Muscle layer of colon (tissue), 2 donors: ENCODE measurements at regions not wholly inside any gene's neighbourhood (a gene's known extent, or its start where the extent isn't known, plus 50 kb on each side); places are given as distances from the start of the nearest gene placed in this dataset.
A peak's percentile ranks its signal among the peaks of the same experiment; 100 is the strongest.

Source experiments
- H3K27ac ChIP-seq: one replicate; pipeline ENCODE4 v1.7.0; 2013; ENCODE audit warnings: low read depth, mild to moderate bottlenecking, low read length, moderate library complexity
- H3K27me3 ChIP-seq, 2 donors: one replicate each; pipeline ENCODE4 v1.7.0; 2013; ENCODE audit warnings: low read length in 2 of 2, mild to moderate bottlenecking in 2 of 2; ENCODE audit not compliant: insufficient read depth in 2 of 2, control insufficient read depth in 1 of 2
- H3K36me3 ChIP-seq: one replicate; pipeline ENCODE4 v1.7.0; 2013; ENCODE audit warnings: mild to moderate bottlenecking, low read length; ENCODE audit not compliant: insufficient read depth
- H3K4me1 ChIP-seq: one replicate; pipeline ENCODE4 v1.7.0; 2013; ENCODE audit warnings: mild to moderate bottlenecking, low read length; ENCODE audit not compliant: insufficient read depth
- H3K4me3 ChIP-seq, 2 donors: one replicate each; pipeline ENCODE4 v1.7.0; 2013; ENCODE audit warnings: low read length in 2 of 2, low read depth in 1 of 2, mild to moderate bottlenecking in 1 of 2, moderate library complexity in 1 of 2
- H3K9ac ChIP-seq: one replicate; pipeline ENCODE4 v1.7.0; 2013; ENCODE audit warnings: low read length
- H3K9me3 ChIP-seq: one replicate; pipeline ENCODE4 v1.7.0; 2013; ENCODE audit warnings: mild to moderate bottlenecking, low read length
- donor health status: abdominal sarcoma.
- donor health status: Adenocarcinoma of cecum.

GRCh38 chr2:41703123-41703522 lies 344.7 kb upstream of the PKDCC start:
- H3K36me3 ChIP-seq: no peaks in the 10 kb centered on the region
- H3K9me3 ChIP-seq: no peaks in the 10 kb centered on the region
- H3K27ac ChIP-seq: no peak overlapping the region
- no peaks in the 10 kb centered on the region for H3K27me3 ChIP-seq
- no peak overlapping the region for H3K4me3 ChIP-seq
- peaks cover 11% of the 10 kb centered on the region for H3K4me1 ChIP-seq
- no peak overlapping the region for H3K9ac ChIP-seq

GRCh38 chr2:41705634-41706033 lies 342.2 kb upstream of the PKDCC start:
- no peaks in the 10 kb centered on the region for H3K36me3 ChIP-seq
- no peak overlapping the region for H3K4me3 ChIP-seq
- no peak overlapping the region for H3K27ac ChIP-seq
- no peaks in the 10 kb centered on the region for H3K9me3 ChIP-seq
- no peak overlapping the region for H3K9ac ChIP-seq
- H3K4me1 ChIP-seq: no peaks in the 10 kb centered on the region
- no peaks in the 10 kb centered on the region for H3K27me3 ChIP-seq

GRCh38 chr2:41706286-41706685 lies 341.5 kb upstream of the PKDCC start:
- Histone ChIP-seq H3K9ac (no peak overlapping the region), H3K27ac (no peak overlapping the region), H3K36me3 (no peaks in the 10 kb centered on the region), H3K27me3 (no peaks in the 10 kb centered on the region), H3K4me1 (no peaks in the 10 kb centered on the region), H3K4me3 (no peak overlapping the region), H3K9me3 (no peaks in the 10 kb centered on the region)

- Histone ChIP-seq H3K27me3 (no peaks in the 10 kb centered on the region), H3K9ac (no peak overlapping the region), H3K9me3 (no peaks in the 10 kb centered on the region), H3K4me3 (no peak overlapping the region), H3K36me3 (no peaks in the 10 kb centered on the region), H3K4me1 (no peaks in the 10 kb centered on the region), H3K27ac (no peak overlapping the region)
Measured at GRCh38 chr2:41707790-41708451, 339.9 kb upstream of the PKDCC start.

DNA sequence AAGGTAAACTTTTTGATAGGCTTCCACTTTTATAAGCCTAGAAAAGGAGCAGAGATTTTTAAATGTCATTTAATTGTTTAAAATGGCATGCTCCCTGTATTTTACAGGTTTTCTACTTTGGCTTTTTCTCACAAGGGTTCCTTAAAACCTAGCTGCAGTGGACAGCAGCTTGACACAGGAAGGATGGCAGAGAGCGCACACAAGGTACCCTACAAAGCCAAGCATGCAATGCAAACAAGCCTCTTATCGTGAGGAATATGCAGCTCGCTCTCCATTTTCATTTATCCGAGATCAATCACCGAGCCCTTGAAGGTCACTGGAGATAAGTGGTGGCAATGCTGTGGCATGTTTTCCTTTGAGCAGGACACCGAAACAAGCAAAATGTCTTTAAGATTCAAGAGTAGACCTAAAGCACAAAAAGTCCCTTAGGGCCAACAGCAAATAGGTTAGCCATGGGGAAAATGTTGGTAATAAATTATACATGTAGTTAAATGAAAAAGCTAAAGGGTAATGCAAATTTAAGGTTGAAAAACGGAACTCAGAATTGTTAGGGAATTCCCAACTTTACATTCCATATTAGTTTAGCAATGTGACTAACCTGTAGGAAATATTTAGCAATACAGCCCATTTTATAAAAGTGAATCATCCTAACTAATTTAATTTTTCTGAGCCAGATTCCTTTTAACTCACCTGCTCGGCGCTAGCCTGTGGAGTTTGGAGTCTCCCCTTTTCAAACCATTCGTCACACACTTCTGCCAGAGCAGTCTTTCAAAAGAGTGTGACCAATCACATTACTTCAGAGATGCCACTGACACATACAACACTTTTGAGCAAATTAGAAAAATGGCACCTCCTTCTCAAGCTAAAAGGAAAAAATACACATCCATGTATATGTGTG lies 337.9 kb upstream of the PKDCC start:
- H3K27ac ChIP-seq: no peak overlapping the region
- H3K4me1 ChIP-seq: no peaks in the 10 kb centered on the region
- H3K4me3 ChIP-seq: no peak overlapping the region
- H3K9me3 ChIP-seq: no peaks in the 10 kb centered on the region
- no peak overlapping the region for H3K9ac ChIP-seq
- no peaks in the 10 kb centered on the region for H3K36me3 ChIP-seq
- no peaks in the 10 kb centered on the region for H3K27me3 ChIP-seq

- no peak overlapping the region for H3K27ac ChIP-seq
- no peak overlapping the region for H3K4me3 ChIP-seq
- no peak overlapping the region for H3K9ac ChIP-seq
Measured at GRCh38 chr2:41710944-41711343, 336.9 kb upstream of the PKDCC start.

GRCh38 chr2:41711736-41712135 lies 336.1 kb upstream of the PKDCC start:
- Histone ChIP-seq H3K9ac (no peak overlapping the region), H3K4me3 (no peak overlapping the region), H3K9me3 (no peaks in the 10 kb centered on the region), H3K27me3 (no peaks in the 10 kb centered on the region), H3K36me3 (no peaks in the 10 kb centered on the region), H3K4me1 (no peaks in the 10 kb centered on the region), H3K27ac (no peak overlapping the region)

More at GRCh38 chr2:41710944-41711343, 336.9 kb upstream of the PKDCC start:
- no peaks in the 10 kb centered on the region for H3K27me3 ChIP-seq
- no peaks in the 10 kb centered on the region for H3K4me1 ChIP-seq
- no peaks in the 10 kb centered on the region for H3K36me3 ChIP-seq
- H3K9me3 ChIP-seq: no peaks in the 10 kb centered on the region

DNA sequence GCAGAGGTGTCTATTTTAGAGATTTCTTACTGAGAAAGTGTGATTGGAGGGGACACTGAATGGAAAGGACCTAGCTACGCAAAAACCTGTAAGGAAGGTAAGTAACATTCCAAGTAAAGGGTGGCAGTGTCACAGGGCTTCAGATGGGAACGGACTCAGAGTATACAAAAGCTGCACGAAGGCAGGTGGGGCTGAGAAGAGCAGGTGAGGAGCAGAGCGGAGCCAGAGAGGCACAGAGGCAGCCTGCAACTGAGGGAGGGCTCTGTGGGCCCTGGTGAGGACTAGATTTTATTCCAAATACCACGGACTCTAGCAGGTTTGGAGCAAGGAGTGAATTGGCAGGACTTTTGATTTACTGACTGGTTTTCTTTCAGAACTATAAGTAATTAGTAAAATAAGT lies 331.3 kb upstream of the PKDCC start:
- H3K27me3 ChIP-seq: no peaks in the 10 kb centered on the region
- H3K27ac ChIP-seq: no peak overlapping the region
- H3K9me3 ChIP-seq: no peaks in the 10 kb centered on the region
- no peaks in the 10 kb centered on the region for H3K36me3 ChIP-seq
- H3K4me1 ChIP-seq: no peaks in the 10 kb centered on the region
- H3K9ac ChIP-seq: no peak overlapping the region
- H3K4me3 ChIP-seq: no peak overlapping the region

DNA sequence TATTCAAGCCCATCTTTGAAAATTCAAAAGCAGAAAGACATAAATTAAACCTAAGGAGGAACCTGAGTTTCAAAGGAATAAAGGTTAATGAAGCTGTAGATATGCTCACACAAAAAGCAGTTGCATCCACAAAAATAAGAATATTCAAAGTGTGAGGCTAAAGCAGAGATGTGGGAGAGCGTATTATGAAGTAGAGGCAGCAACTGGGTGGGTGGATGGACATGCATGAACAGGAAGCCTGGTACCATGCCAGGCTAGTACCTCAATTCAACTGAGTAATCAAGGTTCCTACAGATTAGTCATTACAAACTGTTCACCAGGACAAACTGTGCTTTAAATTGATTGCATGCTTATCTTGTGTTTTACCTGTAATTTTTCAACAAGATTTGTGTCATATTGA lies 330.0 kb upstream of the PKDCC start:
- Histone ChIP-seq H3K4me1 (no peaks in the 10 kb centered on the region), H3K27me3 (no peaks in the 10 kb centered on the region), H3K27ac (no peak overlapping the region), H3K4me3 (no peak overlapping the region), H3K9ac (no peak overlapping the region), H3K9me3 (no peaks in the 10 kb centered on the region), H3K36me3 (no peaks in the 10 kb centered on the region)

DNA sequence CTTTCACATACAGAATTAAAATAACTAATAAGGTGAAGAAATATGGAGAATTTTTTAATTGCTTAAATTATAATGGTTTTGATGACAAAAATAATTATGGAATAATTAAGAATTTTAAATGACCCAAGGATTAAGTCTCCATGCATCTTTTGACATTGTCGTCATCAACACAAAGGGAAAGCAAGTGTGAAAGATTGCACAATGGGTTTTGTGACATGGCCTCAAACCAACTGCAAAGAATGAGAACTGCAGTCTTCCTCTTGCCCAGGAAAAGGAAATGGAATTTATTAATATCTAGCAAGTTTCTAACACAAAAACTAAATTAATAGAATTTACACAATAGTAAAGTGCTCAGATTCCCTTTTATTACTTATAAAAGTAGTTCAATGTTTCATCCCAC lies 329.1 kb upstream of the PKDCC start:
- no peak overlapping the region for H3K9ac ChIP-seq

GRCh38 chr2:41719756-41720155 lies 328.1 kb upstream of the PKDCC start:
- H3K4me1 ChIP-seq: no peaks in the 10 kb centered on the region
- peak overlapping the region in 1 of 2 donors; percentile 41 for H3K4me3 ChIP-seq
- H3K36me3 ChIP-seq: no peaks in the 10 kb centered on the region
- no peak overlapping the region for H3K9ac ChIP-seq
- H3K27me3 ChIP-seq: no peaks in the 10 kb centered on the region
- H3K9me3 ChIP-seq: no peaks in the 10 kb centered on the region
- H3K27ac ChIP-seq: no peak overlapping the region

More for the DNA sequence above, 329.1 kb upstream of the PKDCC start:
- Histone ChIP-seq H3K27me3 (no peaks in the 10 kb centered on the region), H3K4me1 (no peaks in the 10 kb centered on the region), H3K4me3 (no peak overlapping the region), H3K27ac (no peak overlapping the region), H3K36me3 (no peaks in the 10 kb centered on the region), H3K9me3 (no peaks in the 10 kb centered on the region)
